HG03439 (cell line): ENCODE measurements at regions not wholly inside any gene's neighbourhood (a gene's known extent, or its start where the extent isn't known, plus 50 kb on each side); places are given as distances from the start of the nearest gene placed in this dataset.

Source experiments
- ATAC-seq: cut with Tn5 transposase; IDR thresholded peaks from one replicate; pipeline ENCODE4 v1.9.1; 2021; ENCODE audit warnings: mild to moderate bottlenecking, moderate library complexity; ENCODE audit not compliant: unreplicated experiment

GRCh38 chr16:80366023-80366422 is 174.8 kb upstream of the DYNLRB2 start:
- no peak for ATAC-seq

GRCh38 chr16:80362816-80363215 is 178.0 kb upstream of the DYNLRB2 start:
- ATAC-seq: no peak

DNA sequence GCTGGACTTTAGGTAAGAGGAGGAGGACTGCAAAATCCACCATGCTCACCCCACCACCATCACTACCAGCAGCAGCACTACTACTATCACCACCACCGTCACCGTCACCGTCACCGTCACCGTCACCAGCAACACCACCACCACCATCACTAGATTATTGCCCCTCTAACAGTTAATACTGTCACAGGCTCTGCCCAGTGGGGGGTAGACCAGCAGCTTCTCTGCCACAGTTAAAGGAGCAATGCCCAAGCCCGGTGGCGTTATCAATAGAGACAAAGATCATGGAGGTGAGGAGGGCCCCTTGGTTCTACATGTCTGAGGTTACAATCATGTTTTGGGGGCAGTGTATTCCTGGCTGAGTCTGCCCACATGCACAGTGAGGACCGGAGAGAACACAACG is 184.4 kb upstream of the DYNLRB2 start:
- ATAC-seq: no peak

DNA sequence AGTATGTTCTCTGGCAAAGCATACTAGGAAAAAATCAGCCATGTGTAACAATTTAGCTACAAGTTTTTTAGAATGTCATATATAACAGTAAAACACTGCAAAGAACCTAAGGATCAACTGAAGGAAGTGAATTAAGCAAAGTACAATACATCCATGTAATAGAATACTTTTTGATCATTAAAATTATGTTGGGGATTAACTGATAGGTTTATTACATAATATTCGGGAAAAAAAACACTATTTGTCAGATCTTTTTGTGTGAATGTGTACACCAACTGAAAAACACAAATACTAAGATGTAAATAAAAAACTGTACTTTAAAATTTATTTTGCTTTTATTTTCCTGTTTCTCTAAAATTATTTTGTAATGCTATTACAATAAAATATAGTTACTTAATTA is 185.5 kb upstream of the DYNLRB2 start:
- ATAC-seq: no peak

- no peak for ATAC-seq
Measured at GRCh38 chr16:80350061-80350460, 190.7 kb upstream of the DYNLRB2 start.

- ATAC-seq: no peak
Measured at GRCh38 chr16:80347900-80348299, 192.9 kb upstream of the DYNLRB2 start.

DNA sequence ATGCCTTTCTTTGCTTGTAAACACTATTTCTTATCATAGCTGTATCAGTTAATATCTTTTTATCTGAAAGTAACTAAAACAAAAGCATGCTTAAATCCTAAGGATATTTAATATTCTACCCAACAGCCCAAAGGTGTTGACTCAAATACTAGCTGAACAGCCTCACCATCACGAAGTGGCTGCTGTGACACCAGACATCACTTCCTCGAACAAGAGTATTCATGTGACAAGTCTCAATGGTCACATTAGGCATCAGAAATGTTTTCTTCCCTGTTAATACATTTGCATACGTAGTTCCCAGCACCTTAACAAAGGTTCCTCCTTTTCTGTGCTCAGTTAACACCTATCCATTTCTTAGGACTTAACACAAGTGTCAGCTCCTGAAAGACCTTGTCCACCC is 193.8 kb upstream of the DYNLRB2 start:
- ATAC-seq: no peak

GRCh38 chr16:80346111-80346632 is 194.6 kb upstream of the DYNLRB2 start:
- ATAC-seq: peak; percentile 89

- ATAC-seq: no peak
Measured at GRCh38 chr16:80345701-80346100, 195.1 kb upstream of the DYNLRB2 start.

- no peak for ATAC-seq
Measured at GRCh38 chr16:80344570-80344969, 196.2 kb upstream of the DYNLRB2 start.

- ATAC-seq: no peak
Measured at GRCh38 chr16:80341263-80341662, 199.5 kb upstream of the DYNLRB2 start.

GRCh38 chr16:80337786-80338185 is 203.0 kb upstream of the DYNLRB2 start:
- ATAC-seq: no peak

- no peak for ATAC-seq
Measured at GRCh38 chr16:80330803-80331202, 210.0 kb upstream of the DYNLRB2 start.

GRCh38 chr16:80330150-80330549 is 210.6 kb upstream of the DYNLRB2 start:
- no peak for ATAC-seq

DNA sequence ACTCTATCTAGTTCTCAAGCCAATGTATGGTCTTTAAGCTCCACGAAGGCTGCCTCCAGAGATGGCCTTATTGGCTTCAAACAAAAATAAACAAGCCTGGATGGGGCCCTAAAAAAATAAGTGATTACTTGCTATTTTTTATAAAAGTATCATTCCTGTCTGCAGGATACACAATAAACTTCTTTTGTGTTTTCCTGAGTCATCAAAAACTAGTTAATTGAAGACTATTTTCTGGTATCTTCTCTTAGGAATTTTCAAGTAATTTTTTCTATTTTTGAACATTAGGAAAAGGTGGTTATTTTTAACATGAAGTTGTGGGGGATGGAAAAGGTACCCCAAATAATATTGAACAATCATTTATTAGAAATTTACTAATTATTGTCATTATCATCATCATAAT is 213.1 kb upstream of the DYNLRB2 start:
- no peak for ATAC-seq

DNA sequence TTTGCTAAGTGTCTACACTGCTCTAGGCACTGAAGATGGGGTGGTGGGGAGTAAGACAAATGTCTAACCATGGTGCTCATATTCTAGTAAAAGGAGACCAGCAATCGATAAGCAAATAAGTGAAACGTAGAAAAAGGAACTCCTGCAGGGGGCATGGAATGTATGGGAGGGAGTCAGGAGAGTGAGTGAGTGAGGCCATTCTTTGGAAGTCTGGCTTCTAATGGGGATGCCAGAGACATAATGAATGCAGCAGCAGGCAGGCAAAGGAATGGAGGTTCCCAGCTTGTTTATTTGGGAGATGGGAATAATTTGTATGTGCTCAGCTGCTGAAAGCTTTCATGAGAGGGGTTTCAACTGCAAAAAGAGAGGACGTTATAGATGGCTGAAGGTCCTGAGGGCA is 216.4 kb upstream of the DYNLRB2 start:
- no peak for ATAC-seq

DNA sequence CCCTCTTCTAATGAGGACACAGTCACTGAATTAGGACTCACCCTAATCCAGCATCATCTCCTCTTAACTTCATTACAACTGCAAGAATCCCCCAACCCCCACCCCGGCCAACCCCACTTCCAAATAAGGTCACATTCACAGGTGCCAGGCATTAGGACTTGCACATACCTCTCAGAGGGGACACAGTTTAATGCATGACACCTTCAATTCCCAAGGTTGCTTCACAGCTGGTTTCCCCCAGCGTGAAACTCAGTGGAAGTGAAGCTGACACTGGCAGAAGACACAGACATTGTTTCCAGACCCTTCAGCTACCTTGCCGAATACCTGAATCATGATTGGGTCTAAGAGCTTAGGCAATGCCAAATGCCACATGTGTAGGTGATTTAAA is 217.0 kb upstream of the DYNLRB2 start:
- no peak for ATAC-seq

- ATAC-seq: no peak
Measured at GRCh38 chr16:80323187-80323807, 217.5 kb upstream of the DYNLRB2 start.

GRCh38 chr16:80319181-80319580 is 221.6 kb upstream of the DYNLRB2 start:
- ATAC-seq: no peak

DNA sequence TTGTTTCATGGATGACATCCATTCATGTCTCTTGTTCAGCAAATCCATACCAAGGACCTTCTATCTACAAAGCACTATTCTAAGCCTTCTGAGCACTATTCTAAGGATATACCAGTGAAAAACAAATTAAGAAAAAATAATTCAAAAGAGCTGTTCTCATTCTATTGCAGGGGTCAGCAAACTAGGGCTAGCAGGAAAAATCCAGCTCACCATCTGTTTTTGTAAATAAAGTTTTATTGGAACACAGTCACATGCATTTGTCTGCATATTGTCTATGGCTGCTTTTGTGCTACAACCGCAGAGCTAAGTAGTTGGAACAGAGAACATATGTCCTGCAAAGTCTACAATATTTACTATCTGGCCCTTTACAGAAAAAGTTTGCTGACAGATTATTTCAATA is 222.7 kb upstream of the DYNLRB2 start:
- ATAC-seq: no peak

DNA sequence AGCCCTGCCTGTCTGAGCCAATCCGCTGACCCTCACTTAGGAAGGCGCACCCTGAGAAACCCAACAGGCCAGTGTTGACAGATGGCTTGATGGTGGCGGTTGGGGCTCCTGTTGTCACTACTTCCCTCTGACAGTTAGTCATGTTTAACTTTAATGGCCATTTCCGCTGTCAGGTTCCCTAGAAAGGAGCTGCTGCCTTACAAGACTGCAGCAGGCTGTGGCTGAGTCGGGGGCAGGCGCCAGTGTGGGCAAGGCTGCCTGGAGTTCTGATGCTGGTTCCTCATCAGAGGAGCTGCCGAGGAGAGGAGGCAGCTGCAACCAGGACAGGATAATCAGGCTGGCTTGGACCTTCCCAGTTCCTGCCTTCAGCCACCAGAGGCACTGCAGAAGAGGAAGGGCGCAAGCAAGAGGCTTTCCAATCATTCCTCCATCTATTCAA is 223.2 kb upstream of the DYNLRB2 start:
- ATAC-seq: no peak

DNA sequence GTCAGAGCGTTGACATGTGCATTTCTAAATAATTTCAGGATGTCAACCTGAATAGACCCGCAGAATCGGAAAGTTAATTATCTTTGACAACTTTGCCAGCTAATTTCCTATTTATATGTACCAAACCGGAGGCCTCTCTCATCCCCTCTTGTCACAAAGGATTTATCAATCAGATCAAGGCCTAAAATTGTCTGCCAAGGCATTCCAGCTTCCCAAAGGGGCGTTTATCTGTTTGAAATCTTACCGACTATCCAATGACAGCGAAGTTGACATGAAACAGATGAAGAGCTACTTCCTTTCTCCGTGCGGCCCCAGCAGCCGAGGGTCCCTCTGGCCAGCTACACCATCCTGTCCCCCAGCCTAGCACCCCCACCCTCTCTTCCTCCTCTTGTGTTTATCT is 223.7 kb upstream of the DYNLRB2 start:
- no peak for ATAC-seq

DNA sequence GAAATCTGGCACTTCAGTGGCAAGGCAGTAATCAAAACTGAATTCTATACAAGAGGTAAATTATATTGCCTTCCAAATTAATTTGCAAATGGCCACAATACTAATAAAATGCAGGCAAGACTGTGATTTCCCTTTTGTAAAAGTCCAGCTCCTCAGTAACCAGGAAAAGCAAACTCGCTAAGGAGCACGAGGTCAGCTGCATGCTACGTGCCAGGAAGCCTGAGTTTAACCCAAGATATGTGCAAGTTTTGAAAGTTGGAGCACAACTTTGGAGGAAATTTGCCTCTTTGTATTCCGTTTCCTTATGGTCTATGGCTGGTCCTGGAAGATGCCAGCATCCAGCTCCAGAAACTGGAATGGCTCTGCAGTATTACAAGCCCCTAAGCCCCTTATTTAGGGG is 226.8 kb upstream of the DYNLRB2 start:
- no peak for ATAC-seq
